Parathyroid adenoma (tissue), 2 donors: ENCODE measurements at regions not wholly inside any gene's neighbourhood (a gene's known extent, or its start where the extent isn't known, plus 50 kb on each side); places are given as distances from the start of the nearest gene placed in this dataset.

ENCODE experiments used
- H2AFZ ChIP-seq: fragments of 300-600 bp; sonication (generic); one replicate; pipeline ENCODE4 v1.7.0; 2017; ENCODE audit warnings: antibody characterized with exemption, mild to moderate bottlenecking
- H3K27ac ChIP-seq: fragments of 300-600 bp; sonication (generic); one replicate; pipeline ENCODE4 v1.7.0; 2017
- H3K27me3 ChIP-seq: fragments of 300-600 bp; sonication (generic); one replicate; pipeline ENCODE4 v1.7.0; 2017; ENCODE audit warnings: low read length; ENCODE audit not compliant: control insufficient read depth, insufficient read depth
- H3K36me3 ChIP-seq: fragments of 300-600 bp; sonication (generic); one replicate; pipeline ENCODE4 v1.7.0; 2017; ENCODE audit warnings: low read length; ENCODE audit not compliant: control insufficient read depth, insufficient read depth
- H3K4me1 ChIP-seq: fragments of 300-600 bp; sonication (generic); one replicate; pipeline ENCODE4 v1.7.0; 2017; ENCODE audit warnings: control low read depth
- H3K4me2 ChIP-seq: fragments of 300-600 bp; sonication (generic); one replicate; pipeline ENCODE4 v1.7.0; 2017; ENCODE audit warnings: low read length
- H3K4me3 ChIP-seq: fragments of 300-600 bp; sonication (generic); one replicate; pipeline ENCODE4 v1.7.0; 2017; ENCODE audit warnings: low read depth, low read length
- H3K79me2 ChIP-seq: fragments of 300-600 bp; sonication (generic); one replicate; pipeline ENCODE4 v1.7.0; 2017; ENCODE audit warnings: control low read depth
- H3K9ac ChIP-seq: fragments of 300-600 bp; sonication (generic); one replicate; pipeline ENCODE4 v1.7.0; 2017; ENCODE audit warnings: mild to moderate bottlenecking
- H3K9me3 ChIP-seq: fragments of 300-600 bp; sonication (generic); one replicate; pipeline ENCODE4 v1.7.0; 2017; ENCODE audit warnings: low read length; ENCODE audit not compliant: control insufficient read depth
- TF ChIP-seq, protein P1 (sequence below): fragments of 300-600 bp; sonication (generic); IDR thresholded peaks from one replicate; pipeline ENCODE4 v1.7.0; 2017; ENCODE audit warnings: antibody characterized with exemption, mild to moderate bottlenecking
- donor health status: primary hyperparathyroidism.

DNA sequence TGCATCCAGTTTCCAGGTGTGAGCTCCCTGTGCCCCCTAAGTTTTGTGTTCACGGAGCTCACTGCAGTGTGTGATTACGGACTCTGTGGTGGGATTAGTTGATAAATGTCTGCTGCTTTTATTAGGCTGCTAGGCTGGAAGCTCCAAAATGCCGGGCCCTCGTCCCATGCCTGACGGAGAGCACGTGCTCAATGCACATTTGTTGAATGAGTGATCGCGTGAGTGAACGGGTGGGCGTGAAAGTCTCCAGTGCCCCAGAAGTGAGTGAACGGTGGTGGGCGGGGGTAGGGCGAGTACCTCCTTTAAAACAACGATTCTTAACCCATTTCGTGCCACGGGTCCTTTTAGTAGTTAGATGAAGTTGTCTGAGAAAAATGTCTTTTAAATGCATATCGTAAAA, 175.5 kb downstream of the AACS start:
- H3K4me3 ChIP-seq, result no peak overlapping the region
- no peak overlapping the region for H3K4me2 ChIP-seq
- no peaks in the 10 kb centered on the region for H3K79me2 ChIP-seq
- H3K36me3 ChIP-seq, result no peaks in the 10 kb centered on the region
- H3K9me3 ChIP-seq, result no peaks in the 10 kb centered on the region
- no peak overlapping the region for H3K27ac ChIP-seq
- H3K4me1 ChIP-seq, result no peaks in the 10 kb centered on the region
- TF ChIP-seq, protein P1, sequence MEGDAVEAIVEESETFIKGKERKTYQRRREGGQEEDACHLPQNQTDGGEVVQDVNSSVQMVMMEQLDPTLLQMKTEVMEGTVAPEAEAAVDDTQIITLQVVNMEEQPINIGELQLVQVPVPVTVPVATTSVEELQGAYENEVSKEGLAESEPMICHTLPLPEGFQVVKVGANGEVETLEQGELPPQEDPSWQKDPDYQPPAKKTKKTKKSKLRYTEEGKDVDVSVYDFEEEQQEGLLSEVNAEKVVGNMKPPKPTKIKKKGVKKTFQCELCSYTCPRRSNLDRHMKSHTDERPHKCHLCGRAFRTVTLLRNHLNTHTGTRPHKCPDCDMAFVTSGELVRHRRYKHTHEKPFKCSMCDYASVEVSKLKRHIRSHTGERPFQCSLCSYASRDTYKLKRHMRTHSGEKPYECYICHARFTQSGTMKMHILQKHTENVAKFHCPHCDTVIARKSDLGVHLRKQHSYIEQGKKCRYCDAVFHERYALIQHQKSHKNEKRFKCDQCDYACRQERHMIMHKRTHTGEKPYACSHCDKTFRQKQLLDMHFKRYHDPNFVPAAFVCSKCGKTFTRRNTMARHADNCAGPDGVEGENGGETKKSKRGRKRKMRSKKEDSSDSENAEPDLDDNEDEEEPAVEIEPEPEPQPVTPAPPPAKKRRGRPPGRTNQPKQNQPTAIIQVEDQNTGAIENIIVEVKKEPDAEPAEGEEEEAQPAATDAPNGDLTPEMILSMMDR, result no peak
- H3K27me3 ChIP-seq, result no peaks in the 10 kb centered on the region
- no peak overlapping the region for H3K9ac ChIP-seq
- no peak overlapping the region for H2AFZ ChIP-seq

DNA sequence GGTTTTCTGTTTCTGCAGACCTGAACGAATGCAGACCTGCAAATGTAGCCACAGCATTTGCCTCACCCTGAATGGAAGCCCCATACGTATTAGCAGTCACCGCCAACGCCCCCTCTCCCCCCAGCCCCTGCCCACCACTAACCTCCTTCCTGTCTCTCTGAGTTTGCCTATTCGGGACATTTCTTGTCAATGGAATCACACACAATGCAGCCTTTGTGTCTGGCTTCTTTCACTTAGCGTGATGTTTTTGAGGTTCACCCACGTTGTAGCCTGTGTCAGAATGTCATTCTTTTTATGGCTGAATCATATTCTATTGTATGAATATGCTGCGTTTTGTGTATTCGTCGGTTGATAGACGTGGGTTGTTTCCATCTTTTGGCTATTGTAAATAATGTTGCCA, 178.6 kb downstream of the AACS start:
- Histone ChIP-seq H2AFZ (no peak overlapping the region), H3K9ac (no peak overlapping the region), H3K9me3 (no peaks in the 10 kb centered on the region), H3K36me3 (no peaks in the 10 kb centered on the region), H3K4me1 (no peaks in the 10 kb centered on the region), H3K27me3 (no peaks in the 10 kb centered on the region), H3K27ac (no peak overlapping the region), H3K4me2 (no peak overlapping the region), H3K4me3 (no peak overlapping the region), H3K79me2 (no peaks in the 10 kb centered on the region)
- TF ChIP-seq, protein P1, result no peak

DNA sequence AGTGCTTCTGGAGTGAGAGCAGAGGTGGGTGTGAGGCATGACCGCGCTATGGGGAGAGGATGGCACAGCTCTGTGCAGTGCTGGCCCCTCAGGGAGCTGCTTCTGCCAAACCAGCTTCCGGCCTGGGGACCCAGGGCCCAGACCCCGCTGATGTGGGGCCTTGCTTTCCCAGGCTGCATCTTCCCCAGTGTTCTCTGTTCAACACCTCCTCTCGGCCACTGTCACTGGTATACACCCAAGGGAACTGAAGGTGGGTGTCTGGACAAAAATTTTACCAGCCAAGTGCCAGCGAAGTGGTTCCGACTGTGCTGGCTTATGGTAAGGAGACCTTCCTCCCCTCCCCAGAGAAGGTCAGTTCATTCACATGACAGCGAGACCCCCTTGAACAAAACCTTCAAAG, 179.1 kb downstream of the AACS start:
- Histone ChIP-seq H3K9ac (no peak overlapping the region), H3K9me3 (no peaks in the 10 kb centered on the region), H3K79me2 (no peaks in the 10 kb centered on the region), H3K27me3 (no peaks in the 10 kb centered on the region), H3K4me2 (no peak overlapping the region), H2AFZ (no peak overlapping the region), H3K4me1 (no peaks in the 10 kb centered on the region), H3K27ac (no peak overlapping the region), H3K4me3 (no peak overlapping the region), H3K36me3 (no peaks in the 10 kb centered on the region)
- TF ChIP-seq, protein P1, result no peak

DNA sequence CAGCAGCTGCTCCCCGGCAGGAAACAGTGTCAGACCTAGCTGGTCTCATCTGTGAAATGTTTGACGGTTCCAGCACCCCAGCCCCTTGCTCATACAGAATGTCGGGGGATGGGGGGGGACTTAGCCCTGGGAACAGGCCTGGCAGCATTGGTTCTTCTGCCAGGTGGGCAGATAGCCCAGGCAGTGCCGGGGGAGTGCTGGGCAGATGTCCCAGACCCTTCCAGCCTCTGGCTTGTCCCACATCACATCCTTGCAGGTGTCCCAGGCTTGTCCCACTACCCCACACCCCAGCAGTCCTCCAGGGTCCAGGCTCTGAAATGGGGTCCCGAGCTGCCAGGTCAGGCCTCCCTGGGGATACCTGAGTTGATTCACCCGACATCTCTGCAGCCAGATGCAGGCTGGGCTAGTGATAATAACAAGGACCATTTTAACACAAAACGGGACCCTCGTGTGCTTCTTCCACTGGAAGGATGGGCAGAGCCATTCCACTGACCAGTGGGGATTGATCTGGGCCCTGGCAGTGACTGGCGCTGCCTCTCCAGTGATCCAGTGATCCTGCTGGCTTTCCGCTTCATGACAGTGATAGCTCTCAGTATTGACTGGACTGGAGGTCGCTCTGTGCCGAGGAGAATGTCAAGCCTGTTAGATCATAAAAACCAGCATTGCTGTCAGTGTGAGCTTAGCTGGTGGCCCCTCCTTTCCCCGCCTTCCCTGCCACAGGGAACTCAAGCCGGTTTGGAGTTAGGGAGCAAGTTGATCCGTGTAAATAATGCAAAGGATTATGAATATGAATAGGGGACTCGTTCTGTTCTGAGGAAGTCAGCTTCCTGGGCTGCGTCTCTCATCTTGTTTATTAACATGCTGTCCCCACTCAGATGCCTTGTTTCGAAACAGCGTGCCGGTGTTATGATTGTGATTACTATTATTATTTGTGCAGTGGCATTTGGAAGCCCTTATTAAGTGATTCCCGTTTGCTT, 180.6 kb downstream of the AACS start:
- peaks cover 2% of the 10 kb centered on the region for H3K27me3 ChIP-seq
- no peak overlapping the region for H3K27ac ChIP-seq

More for the DNA sequence above, 180.6 kb downstream of the AACS start:
- Histone ChIP-seq H3K4me3 (no peak overlapping the region), H3K4me2 (no peak overlapping the region), H3K79me2 (no peaks in the 10 kb centered on the region), H3K36me3 (no peaks in the 10 kb centered on the region), H3K9ac (no peak overlapping the region), H3K4me1 (no peaks in the 10 kb centered on the region), H2AFZ (no peak overlapping the region), H3K9me3 (no peaks in the 10 kb centered on the region)
- TF ChIP-seq, protein P1, result no peak
